ENCODE measurements at regions not wholly inside any gene's neighbourhood (a gene's known extent, or its start where the extent isn't known, plus 50 kb on each side); places are given as distances from the start of the nearest gene placed in this dataset.

DNA sequence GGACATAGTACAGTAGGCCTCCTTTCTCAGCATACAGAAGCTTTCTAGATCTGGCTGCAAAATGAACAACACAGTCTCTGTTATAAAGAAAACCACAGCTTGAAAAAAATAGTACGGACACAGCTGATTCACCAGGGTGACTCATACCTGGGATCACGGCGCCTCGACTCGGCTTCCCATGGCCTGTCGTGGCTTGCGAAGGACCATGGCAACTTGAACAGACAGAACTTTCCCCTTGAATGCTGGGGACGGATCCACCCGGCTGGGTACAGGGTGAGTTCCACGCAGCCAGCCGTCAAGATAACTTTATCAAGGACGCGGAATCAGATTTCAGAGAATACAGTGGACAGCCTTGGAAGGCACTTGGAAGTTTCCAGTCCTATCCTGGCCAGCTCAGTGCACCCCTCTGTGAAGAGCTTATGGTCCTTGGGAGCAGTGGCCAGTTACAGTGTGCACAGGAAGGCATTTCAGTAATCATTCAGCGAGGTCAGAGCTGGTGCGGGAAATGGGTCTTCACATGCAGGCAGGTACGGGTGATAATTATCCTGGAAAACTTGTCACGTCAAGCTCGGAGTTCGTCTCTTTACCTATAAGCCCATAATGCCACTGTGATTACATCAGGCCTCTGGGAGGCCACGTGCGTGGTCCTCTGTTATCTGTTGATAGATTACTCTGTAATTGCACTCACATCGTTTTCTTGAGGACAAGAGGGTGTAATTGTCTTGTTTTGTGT, 57.9 kb upstream of the MAF start:
- no peak for DNase-seq (ENCODE audit: low spot score)

GRCh38 chr16:79656553-79657115, 56.1 kb upstream of the MAF start:
- no peak for DNase-seq (ENCODE audit: low spot score)

DNA sequence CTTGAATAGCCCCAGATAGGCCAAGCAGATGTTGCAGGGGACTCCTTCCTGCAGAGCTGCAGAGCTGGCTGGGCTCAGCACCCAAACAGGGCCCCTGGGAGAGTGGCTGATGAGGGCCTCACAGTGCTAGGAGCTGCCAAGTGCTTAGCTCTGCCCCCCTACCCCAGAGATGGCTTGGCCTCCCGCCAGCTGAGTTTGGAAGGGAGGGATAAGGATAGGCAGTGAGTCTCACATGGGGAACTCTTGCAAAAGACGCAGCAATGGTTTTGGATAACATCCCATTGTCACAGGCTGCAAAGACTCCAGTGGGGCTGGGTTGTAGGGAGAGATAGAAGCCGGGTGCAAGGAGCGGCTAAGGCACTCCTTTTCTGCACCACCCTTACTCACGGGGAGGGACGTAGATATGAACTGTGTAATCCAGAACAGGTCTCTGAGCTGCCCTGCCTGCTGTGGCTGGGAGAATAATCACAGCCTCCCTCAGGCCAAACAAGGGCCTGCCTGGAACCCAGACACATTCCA, 52.9 kb upstream of the MAF start:
- DNase-seq (ENCODE audit: low spot score), result no peak

DNA sequence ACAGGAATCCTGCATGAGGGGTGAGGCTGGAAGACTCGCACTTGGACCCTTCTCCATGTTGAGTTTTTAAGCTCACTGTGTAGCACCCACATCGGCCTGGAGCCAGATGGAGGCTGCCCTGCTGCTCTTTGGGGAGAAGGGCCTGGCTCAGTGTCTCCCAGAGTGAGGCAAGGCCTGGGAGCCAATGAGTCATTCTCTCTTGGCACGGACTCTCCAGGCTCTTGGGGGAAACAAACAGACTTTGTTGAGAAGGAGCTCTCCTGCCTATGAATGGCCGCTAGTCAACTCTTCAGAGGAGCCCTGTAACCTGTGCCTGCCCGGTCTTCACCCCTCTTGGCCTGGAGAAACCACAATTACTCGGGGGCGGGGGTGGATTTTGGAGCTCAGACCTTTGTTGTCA, 50.8 kb upstream of the MAF start:
- no peak for DNase-seq (ENCODE audit: low spot score)

Data from NAMALWA (cell line).